NCI-H446 treated with DMSO at 0.1 percent for 48 hours (cell line): ENCODE measurements at regions not wholly inside any gene's neighbourhood (a gene's known extent, or its start where the extent isn't known, plus 50 kb on each side); places are given as distances from the start of the nearest gene placed in this dataset.

ENCODE experiments used
- DNase-seq: peaks from one replicate; lab custom pipeline; 2025; lab: John Stamatoyannopoulos, UW

GRCh38 chr4:110897784-110898183 is 274.9 kb upstream of the PITX2 start:
- no peak for DNase-seq

- no peak for DNase-seq
Measured at GRCh38 chr4:110898290-110898689, 275.4 kb upstream of the PITX2 start.

DNA sequence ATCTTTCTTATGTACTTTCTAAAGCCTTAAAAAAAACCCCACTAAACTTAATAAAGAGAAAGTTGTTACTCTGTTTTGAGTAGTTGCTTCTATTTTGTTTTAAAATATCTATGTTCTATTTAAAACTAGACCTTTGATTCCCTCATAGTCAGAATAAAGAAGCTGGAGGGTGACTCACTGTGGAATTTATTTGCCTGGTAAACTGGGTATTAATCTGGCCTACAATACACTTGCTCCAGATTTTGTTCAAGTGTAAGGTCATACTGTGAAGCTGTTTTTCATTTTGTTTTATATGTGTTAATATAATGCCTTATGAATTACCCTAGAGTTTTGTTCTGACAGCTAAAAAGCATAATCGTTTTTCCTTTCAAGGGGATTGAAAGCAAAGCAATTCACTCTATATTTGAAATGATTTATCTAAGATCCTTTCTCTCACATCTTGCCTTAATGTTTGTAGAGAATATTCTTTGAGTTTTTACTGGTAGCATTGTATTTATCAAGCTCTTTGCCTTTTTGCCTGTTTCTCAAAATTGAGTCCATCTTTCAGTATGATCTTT is 277.4 kb upstream of the PITX2 start:
- no peak for DNase-seq

GRCh38 chr4:110902500-110902899 is 279.6 kb upstream of the PITX2 start:
- no peak for DNase-seq

- no peak for DNase-seq
Measured at GRCh38 chr4:110904435-110905065, 281.7 kb upstream of the PITX2 start.

DNA sequence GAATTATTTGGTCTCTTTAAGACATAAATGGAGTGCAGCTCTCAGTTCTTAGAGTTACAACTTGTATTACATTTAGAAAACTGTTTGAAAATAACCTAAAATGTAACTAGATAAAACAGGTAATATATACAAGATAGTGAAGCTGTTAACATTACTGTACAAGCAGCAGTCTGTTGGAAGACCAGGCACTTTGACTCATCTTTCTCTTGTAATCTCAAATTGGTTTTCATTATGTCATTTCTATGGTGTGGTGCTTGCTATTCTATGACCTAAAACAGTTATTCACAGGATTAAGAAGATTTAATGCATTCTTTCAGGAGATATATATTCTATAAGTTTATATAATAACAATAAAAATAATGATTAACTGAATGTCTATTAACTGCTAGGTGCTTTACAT is 282.5 kb upstream of the PITX2 start:
- DNase-seq = no peak

DNA sequence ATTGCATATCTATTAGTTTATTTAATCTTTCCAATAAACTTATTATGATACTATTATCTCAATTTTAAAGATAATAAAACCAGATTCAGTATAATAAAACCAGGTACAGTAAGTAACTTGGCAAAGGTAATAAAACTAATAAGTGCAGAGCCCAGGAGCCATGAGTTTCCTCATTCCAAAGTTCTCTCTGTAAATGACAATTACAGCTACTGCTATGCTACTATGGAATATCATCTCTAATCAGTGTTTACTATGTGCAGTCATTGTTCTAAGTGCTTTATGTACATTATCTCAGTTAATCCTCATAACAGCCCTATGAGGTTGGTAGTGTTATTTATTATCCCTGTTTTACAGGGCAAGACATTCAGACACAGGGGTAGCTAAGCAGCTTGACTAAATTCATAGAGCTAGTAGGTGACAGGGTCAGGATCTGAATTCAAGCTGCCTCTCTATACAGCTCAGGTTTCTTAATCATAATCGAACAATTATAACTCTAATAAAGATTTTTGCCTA is 285.0 kb upstream of the PITX2 start:
- no peak for DNase-seq

DNA sequence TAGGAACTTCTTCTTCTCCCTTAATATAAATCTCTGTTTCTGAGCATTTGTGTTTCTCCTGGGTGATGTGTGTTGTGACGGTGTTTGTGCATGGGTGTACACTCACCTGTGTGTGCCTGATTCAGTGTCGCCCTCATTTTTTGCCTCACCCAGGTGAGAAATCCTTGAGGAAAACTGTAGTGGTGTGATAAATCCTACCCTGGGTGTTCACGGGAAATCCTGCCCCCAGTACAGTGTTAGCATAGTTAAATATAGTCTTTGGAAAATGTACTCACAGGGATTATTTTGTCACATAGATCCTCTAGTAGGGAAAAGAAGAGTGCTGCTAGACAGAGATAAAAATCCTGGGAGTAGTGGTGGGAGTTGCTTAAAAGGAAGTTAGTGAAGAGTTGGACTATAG is 291.9 kb upstream of the PITX2 start:
- no peak for DNase-seq

GRCh38 chr4:110915301-110915700 is 292.4 kb upstream of the PITX2 start:
- DNase-seq = no peak

- no peak for DNase-seq
Measured at GRCh38 chr4:110916505-110916904, 293.6 kb upstream of the PITX2 start.

GRCh38 chr4:110917835-110918234 is 295.0 kb upstream of the PITX2 start:
- DNase-seq = no peak

GRCh38 chr4:110920990-110921389 is 298.1 kb upstream of the PITX2 start:
- DNase-seq = no peak

DNA sequence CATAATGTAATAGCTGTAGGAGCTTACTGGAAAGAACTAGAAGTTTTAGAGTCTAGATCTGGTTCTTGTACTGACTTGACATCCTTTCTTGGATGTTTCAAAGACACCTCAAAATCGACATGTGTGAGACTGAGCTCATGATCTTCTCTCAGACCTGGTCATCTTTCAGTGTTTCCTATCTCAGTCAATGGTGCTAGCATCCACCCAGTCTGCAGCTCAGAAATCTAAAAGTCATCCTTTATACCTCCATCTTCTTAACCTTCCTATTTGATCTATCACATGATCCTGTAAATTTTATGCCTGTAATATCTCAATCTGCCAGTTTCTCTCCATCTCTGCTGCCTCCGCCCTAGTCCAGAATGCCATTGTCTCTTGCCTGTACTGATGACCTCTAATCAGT is 301.9 kb upstream of the PITX2 start:
- DNase-seq = no peak

DNA sequence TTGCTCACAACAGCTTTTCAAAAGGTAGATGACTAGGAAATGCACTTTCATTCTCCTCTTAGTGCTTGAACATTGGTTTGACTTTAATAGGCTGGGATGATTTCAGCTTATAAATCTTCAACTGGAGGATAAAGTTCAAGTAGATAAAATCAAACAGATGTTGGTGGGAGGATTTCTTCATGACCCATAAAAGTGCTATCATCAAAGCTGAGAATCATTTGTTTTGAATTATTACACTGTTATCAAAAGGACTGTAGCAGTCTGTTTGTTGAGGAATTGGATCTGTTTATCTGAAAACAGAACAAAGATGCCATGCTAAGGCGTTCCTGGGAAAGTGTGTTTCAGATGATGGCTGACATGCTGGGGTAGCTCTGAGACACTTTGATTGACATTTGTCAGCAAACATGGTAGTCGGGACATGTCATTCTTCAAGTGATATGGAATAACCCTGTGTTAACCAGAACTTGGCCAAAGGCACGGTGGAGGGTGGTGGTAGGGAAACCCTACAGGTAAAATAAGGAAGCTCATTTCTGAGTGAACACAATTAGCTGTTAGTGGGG is 304.0 kb upstream of the PITX2 start:
- DNase-seq = no peak

- DNase-seq = no peak
Measured at GRCh38 chr4:110933341-110933740, 310.5 kb upstream of the PITX2 start.

GRCh38 chr4:110944501-110944900 is 321.6 kb upstream of the PITX2 start:
- no peak for DNase-seq

- DNase-seq = no peak
Measured at GRCh38 chr4:110945600-110945999, 322.7 kb upstream of the PITX2 start.

- no peak for DNase-seq
Measured at GRCh38 chr4:110949542-110949941, 326.7 kb upstream of the PITX2 start.

- no peak for DNase-seq
Measured at GRCh38 chr4:110950731-110951130, 327.9 kb upstream of the PITX2 start.

DNA sequence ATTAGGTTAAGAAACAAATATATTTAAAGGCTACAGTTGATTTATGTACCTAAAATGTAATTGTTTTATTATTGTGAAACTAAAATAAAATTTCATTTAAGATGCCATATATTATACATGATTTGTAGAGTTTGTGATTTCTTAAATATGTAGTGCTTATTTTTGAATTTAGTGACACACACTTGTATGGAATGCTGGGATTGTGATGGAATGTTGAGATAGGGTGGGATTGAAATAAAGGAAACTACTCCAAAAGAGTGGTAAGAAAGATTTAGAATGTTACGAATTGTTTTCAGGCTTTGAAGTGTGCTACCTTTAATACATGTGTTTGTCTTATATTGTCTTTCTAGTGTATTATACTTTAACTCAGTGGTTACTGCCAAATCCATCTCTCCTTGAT is 330.3 kb upstream of the PITX2 start:
- DNase-seq = no peak

- no peak for DNase-seq
Measured at GRCh38 chr4:110953898-110954297, 331.0 kb upstream of the PITX2 start.

- DNase-seq = no peak
Measured at GRCh38 chr4:110955748-110956147, 332.9 kb upstream of the PITX2 start.

- no peak for DNase-seq
Measured at GRCh38 chr4:110959041-110959643, 336.3 kb upstream of the PITX2 start.
